ENCODE measurements at regions not wholly inside any gene's neighbourhood (a gene's known extent, or its start where the extent isn't known, plus 50 kb on each side); places are given as distances from the start of the nearest gene placed in this dataset.

GRCh38 chr20:17107127-17107526 lies 119.7 kb upstream of the PCSK2 start:
- DNase-seq (ENCODE audit: low spot score) = no peak
- no peak overlapping the region for H3K4me3 ChIP-seq
- no peak for TF ChIP-seq CTCF (IDR thresholded peaks at IDR 0.05)
- no peak overlapping the region for H3K27ac ChIP-seq

DNA sequence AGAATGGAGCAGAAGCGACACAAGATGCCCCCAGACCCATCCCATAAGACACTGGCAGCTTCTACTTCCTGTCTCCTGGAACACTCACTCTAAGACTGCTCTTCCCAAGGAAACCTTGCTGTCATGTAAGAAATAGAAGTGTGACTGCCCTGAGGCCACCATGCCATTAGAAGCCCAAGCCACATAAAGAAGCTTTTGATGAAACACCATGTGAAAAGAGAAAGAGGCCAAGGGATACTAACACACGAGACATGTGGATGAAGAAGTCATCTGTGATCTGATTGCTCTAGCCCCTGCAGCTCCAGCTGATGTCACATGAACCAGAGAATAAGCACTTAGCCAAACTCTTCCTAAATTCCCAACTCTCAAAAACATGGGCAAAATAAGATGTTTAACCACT lies 117.9 kb upstream of the PCSK2 start:
- no peak for DNase-seq (ENCODE audit: low spot score)
- no peak for TF ChIP-seq CTCF (IDR thresholded peaks at IDR 0.05)
- H3K27ac ChIP-seq = no peak overlapping the region
- no peak overlapping the region for H3K4me3 ChIP-seq

DNA sequence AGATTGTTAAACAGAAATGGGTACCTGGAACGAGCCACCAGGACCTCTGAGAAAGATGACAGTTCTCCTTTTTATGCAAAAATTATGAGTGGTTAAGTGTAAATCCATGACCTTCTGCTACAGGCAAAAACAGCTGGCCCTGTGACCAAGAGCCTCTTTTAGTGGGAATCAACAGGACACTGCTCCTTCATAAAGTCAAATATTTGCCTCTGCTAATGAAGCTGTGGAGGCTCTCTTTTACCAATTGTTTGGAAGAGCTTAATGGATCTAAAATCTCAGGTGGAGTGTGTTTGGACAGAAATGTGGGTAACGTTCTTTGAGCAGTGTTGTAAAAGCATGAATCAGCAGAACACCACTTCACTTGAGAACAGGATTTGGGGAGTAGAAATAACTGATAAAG lies 117.5 kb upstream of the PCSK2 start:
- TF ChIP-seq CTCF (IDR thresholded peaks at IDR 0.05) = no peak
- Histone ChIP-seq H3K4me3 (no peak overlapping the region), H3K27ac (no peak overlapping the region)
- no peak for DNase-seq (ENCODE audit: low spot score)

DNA sequence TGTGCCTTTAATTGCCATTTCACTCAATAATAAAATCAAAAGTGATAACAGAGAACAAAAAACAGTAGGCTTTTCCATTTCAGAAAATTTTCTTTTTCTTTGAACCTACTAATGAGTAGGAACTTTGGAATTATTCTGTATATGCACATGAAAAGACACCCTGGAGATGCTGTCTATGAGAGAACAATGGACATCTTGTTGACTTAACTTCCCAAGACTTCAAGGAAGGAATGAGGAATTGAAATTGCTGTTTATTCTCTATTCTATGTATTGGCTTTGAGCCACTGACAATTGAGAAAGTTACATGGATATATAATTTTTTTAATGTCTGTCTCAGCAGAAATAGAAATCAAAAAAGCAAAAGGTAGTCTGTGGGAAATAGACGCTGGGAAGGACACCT lies 98.6 kb upstream of the PCSK2 start:
- no peak for TF ChIP-seq CTCF (IDR thresholded peaks at IDR 0.05)
- Histone ChIP-seq H3K27ac (no peak overlapping the region), H3K4me3 (no peak overlapping the region)
- DNase-seq (ENCODE audit: low spot score) = no peak

DNA sequence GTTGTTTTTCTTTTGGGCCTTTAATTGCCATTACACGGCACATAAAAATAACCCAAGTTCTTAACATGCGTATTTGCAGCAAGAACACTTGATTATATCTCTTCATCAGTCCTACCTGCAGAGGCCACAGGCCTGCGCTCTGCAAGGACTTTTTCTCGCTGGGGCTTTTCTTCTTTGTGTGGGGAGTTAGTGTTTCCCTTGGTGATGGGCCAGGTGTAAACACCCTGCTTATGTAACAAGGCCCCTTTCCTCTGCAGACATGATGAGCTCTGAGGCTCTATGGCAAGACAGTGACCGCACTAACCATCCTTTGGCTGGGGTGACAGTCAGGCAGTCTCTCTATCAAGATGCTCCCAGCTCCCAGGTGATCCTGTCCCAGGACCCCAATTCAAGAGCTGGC lies 97.8 kb upstream of the PCSK2 start:
- H3K4me3 ChIP-seq = no peak overlapping the region

DNA sequence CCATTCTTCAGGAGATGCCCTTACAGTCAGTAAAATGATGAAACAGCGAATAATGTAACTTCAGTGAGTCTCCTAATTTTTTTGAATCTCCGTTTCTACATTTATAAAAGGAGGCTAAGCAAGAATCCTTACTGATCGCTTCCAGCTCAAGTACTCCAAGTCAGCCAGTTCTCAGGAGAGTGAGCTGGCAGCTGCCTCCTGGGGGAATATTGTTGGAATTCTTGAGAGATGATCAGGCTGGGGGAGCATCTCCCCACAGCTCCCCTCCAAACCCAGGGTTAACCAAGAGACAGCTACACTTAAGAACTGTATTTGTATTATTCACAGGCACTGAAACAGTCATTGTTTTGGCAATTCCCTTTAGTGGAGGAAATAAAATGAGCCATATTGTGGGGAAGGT lies 89.1 kb upstream of the PCSK2 start:
- Histone ChIP-seq H3K27ac (no peak overlapping the region), H3K4me3 (no peak overlapping the region)
- no peak for DNase-seq (ENCODE audit: low spot score)
- no peak for TF ChIP-seq CTCF (IDR thresholded peaks at IDR 0.05)

More for the DNA sequence above, 97.8 kb upstream of the PCSK2 start:
- no peak for DNase-seq (ENCODE audit: low spot score)
- TF ChIP-seq CTCF (IDR thresholded peaks at IDR 0.05) = no peak
- no peak overlapping the region for H3K27ac ChIP-seq

DNA sequence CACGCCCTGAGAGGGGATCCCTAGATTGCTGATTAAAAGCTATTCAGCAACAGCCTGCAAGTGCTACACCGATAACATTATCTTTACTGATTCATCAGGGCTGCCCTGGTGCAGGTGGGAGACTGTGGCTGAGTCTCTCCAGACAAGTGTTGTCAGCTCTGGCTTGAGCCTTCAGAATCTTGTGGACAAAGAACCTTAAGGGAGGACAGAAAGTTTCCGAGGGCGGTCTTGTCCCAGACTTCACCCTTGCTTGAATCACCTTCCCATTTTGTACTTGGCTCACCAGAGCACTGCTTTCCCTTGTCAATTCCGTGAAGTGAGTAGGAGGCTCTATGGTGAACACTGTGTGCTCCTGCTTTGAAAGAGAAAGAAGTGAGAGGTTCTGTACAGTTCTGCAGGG lies 88.6 kb upstream of the PCSK2 start:
- DNase-seq (ENCODE audit: low spot score) = no peak
- TF ChIP-seq CTCF (IDR thresholded peaks at IDR 0.05) = no peak
- H3K27ac ChIP-seq = no peak overlapping the region
- H3K4me3 ChIP-seq = no peak overlapping the region
